ENCODE measurements at regions not wholly inside any gene's neighbourhood (a gene's known extent, or its start where the extent isn't known, plus 50 kb on each side); places are given as distances from the start of the nearest gene placed in this dataset.

DNA sequence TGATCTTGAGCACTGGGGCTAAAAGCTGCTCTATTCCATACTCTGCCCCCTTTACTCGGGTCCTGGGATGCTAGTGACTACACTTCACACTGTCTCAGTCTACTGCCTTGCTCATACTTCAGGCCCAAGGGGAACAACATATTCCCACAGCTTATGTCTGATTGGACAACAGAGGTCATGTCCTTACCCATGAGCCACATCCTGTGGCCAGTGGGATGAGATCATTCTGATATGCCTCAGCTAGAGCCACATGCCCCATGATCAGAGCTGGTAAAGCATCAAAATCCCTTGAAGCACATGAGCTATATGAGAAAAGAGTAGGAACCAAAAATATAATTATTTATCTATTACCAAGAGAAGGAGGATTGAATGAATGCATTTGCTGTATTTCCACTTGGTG lies 290.1 kb upstream of the TSHZ3 start:
- TF ChIP-seq, protein P1, sequence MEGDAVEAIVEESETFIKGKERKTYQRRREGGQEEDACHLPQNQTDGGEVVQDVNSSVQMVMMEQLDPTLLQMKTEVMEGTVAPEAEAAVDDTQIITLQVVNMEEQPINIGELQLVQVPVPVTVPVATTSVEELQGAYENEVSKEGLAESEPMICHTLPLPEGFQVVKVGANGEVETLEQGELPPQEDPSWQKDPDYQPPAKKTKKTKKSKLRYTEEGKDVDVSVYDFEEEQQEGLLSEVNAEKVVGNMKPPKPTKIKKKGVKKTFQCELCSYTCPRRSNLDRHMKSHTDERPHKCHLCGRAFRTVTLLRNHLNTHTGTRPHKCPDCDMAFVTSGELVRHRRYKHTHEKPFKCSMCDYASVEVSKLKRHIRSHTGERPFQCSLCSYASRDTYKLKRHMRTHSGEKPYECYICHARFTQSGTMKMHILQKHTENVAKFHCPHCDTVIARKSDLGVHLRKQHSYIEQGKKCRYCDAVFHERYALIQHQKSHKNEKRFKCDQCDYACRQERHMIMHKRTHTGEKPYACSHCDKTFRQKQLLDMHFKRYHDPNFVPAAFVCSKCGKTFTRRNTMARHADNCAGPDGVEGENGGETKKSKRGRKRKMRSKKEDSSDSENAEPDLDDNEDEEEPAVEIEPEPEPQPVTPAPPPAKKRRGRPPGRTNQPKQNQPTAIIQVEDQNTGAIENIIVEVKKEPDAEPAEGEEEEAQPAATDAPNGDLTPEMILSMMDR (IDR thresholded peaks at IDR 0.05; ENCODE audit: unreplicated experiment) = no peak
- H3K4me3 Mint-ChIP-seq (ENCODE audit: unreplicated experiment) = no peak overlapping the region
- POLR2A ChIA-PET = no interaction called here

DNA sequence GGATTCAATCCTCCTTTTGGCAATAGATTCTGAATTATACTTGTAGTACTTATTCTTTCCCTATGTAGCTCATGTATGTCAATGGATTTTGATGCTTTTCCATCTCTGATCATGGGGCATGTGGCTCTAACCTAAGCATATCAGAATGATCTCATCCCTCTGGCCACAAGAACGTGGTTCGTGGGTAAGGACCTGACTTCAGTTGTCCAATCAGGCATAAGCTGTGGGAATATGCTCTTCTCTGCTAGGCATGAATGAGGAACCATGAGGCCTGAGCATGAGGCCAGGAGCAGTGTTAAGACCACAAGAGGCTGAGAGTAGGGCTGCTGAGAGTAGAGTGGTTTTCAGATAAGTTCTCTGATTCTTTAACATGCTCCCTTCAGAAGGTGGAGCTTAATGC lies 292.4 kb upstream of the TSHZ3 start:
- Mint-ChIP-seq H3K27ac (ENCODE audit: low read depth, unreplicated experiment) (no peak overlapping the region), H3K36me3 (ENCODE audit: insufficient read depth, unreplicated experiment) (no peaks in the 10 kb centered on the region), H3K27me3 (ENCODE audit: insufficient read depth, unreplicated experiment) (no peaks in the 10 kb centered on the region), H3K9me3 (ENCODE audit: unreplicated experiment) (peaks cover 44% of the 10 kb centered on the region), H3K4me1 (ENCODE audit: insufficient read depth, unreplicated experiment) (no peaks in the 10 kb centered on the region), H3K4me3 (ENCODE audit: unreplicated experiment) (no peak overlapping the region)
- no peak for DNase-seq (ENCODE audit: unreplicated experiment)
- intact Hi-C loops (cut with micrococcal nuclease) = no loop called here
- CTCF ChIA-PET = no interaction called here
- POLR2A ChIA-PET = no interaction called here
- no TSS peak for BruUV-seq (replicated peaks)
- TF ChIP-seq, protein P1 (IDR thresholded peaks at IDR 0.05; ENCODE audit: unreplicated experiment) = no peak

More for the DNA sequence above, 290.1 kb upstream of the TSHZ3 start:
- Mint-ChIP-seq H3K4me1 (ENCODE audit: insufficient read depth, unreplicated experiment) (no peaks in the 10 kb centered on the region), H3K36me3 (ENCODE audit: insufficient read depth, unreplicated experiment) (no peaks in the 10 kb centered on the region), H3K9me3 (ENCODE audit: unreplicated experiment) (peaks cover 45% of the 10 kb centered on the region), H3K27me3 (ENCODE audit: insufficient read depth, unreplicated experiment) (no peaks in the 10 kb centered on the region), H3K27ac (ENCODE audit: low read depth, unreplicated experiment) (no peak overlapping the region)
- intact Hi-C loops (cut with micrococcal nuclease) = no loop called here
- no TSS peak for BruUV-seq (replicated peaks)
- DNase-seq (ENCODE audit: unreplicated experiment) = no peak
- CTCF ChIA-PET = interaction anchor here (0.7 kb wide), 1 partner anchor 26 kb away, joined by 3 read pairs; no protein-coding TSS in a partner anchor

DNA sequence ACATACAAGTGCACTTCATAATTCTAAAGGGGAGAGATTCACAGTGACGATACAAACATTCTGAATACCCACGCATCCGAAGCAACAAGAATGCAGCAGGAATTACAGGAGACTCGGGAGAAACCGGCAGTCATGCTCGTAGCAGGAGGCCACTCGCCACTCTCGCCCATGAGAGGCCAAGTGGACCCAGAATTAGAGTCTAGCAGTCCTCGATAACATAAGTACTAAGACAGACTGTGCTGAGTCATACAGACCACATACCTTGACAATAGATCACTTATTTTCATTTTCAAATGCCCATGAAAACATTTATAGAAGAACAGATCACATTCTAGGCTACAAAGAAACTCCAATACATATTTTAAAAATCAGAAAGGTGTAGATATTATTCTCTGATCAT lies 299.1 kb upstream of the TSHZ3 start:
- POLR2A ChIA-PET = no interaction called here
- Mint-ChIP-seq H3K27ac (ENCODE audit: low read depth, unreplicated experiment) (no peak overlapping the region), H3K4me3 (ENCODE audit: unreplicated experiment) (no peak overlapping the region), H3K27me3 (ENCODE audit: insufficient read depth, unreplicated experiment) (no peaks in the 10 kb centered on the region), H3K4me1 (ENCODE audit: insufficient read depth, unreplicated experiment) (no peaks in the 10 kb centered on the region), H3K36me3 (ENCODE audit: insufficient read depth, unreplicated experiment) (no peaks in the 10 kb centered on the region), H3K9me3 (ENCODE audit: unreplicated experiment) (peaks cover 48% of the 10 kb centered on the region)
- DNase-seq (ENCODE audit: unreplicated experiment) = no peak
- CTCF ChIA-PET = no interaction called here
- TF ChIP-seq, protein P1 (IDR thresholded peaks at IDR 0.05; ENCODE audit: unreplicated experiment) = no peak
- no TSS peak for BruUV-seq (replicated peaks)
- intact Hi-C loops (cut with micrococcal nuclease) = no loop called here

DNA sequence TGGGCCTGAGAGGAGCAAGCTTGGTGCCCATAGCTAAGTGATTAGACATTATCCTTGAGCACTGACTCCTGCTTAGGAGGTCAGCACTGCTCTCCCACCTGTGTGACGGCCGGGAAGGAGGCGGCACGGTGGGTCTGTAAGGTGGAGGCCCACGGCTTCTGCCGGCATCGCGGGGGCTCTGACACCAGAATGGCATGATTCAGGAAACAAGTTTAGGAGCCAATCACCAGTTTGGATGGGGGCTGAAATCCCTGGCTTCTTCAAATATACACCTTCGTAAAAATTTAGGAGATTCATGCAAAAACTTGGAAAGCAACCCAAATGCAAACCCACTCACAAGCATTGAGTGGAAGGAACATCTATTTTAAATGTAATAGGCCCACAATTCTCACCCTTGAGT lies 307.3 kb upstream of the TSHZ3 start:
- POLR2A ChIA-PET = no interaction called here
- H3K9me3 Mint-ChIP-seq (ENCODE audit: unreplicated experiment) = peaks cover 33% of the 10 kb centered on the region

More for the DNA sequence above, 307.3 kb upstream of the TSHZ3 start:
- no TSS peak for BruUV-seq (replicated peaks)
- TF ChIP-seq, protein P1 (IDR thresholded peaks at IDR 0.05; ENCODE audit: unreplicated experiment) = no peak
- intact Hi-C loops (cut with micrococcal nuclease) = no loop called here
- Mint-ChIP-seq H3K27ac (ENCODE audit: low read depth, unreplicated experiment) (no peak overlapping the region), H3K36me3 (ENCODE audit: insufficient read depth, unreplicated experiment) (no peaks in the 10 kb centered on the region), H3K27me3 (ENCODE audit: insufficient read depth, unreplicated experiment) (no peaks in the 10 kb centered on the region), H3K4me1 (ENCODE audit: insufficient read depth, unreplicated experiment) (no peaks in the 10 kb centered on the region), H3K4me3 (ENCODE audit: unreplicated experiment) (no peak overlapping the region)
- no peak for DNase-seq (ENCODE audit: unreplicated experiment)
- CTCF ChIA-PET = no interaction called here
